ENCODE measurements at regions not wholly inside any gene's neighbourhood (a gene's known extent, or its start where the extent isn't known, plus 50 kb on each side); places are given as distances from the start of the nearest gene placed in this dataset.

DNA sequence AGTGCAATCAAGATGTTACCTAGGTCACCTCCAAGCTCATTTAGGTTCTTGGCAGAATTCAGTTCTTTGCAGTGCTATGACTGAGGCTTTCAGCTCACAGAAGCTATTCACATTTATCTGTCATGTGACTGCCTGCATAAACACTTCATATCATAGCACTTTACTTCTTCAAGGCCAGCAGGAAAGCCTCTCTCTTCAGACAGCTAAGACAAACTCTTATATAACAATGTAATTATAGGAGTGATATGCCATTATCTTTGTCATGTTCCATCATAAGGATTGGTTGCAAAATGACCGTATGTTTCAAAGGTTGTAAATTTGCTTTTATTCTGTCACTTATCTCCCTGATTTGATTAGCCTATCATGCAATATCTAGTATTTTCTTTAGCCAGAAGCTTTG is 78.8 kb upstream of the TMEM196 start:
- DNase-seq (ENCODE audit: low spot score): no peak

DNA sequence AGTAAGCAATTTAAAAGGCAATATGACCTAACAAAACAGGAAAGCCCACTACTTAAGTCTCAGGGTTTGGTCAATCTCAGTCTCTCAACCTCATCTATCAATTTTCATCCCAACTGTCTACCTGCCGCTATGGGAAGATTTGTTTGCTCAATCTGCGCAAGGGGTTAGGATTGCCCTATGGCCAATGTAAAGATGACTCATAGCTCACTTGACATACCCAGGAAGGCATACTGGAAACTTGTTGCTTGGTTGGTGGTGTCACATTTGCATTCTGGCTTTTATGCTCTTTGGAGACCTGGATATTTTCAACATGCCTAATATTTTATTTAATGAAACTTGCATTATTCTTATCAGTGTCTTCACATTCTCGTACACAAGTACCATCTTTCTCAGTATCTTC is 78.1 kb upstream of the TMEM196 start:
- DNase-seq (ENCODE audit: low spot score): no peak

DNA sequence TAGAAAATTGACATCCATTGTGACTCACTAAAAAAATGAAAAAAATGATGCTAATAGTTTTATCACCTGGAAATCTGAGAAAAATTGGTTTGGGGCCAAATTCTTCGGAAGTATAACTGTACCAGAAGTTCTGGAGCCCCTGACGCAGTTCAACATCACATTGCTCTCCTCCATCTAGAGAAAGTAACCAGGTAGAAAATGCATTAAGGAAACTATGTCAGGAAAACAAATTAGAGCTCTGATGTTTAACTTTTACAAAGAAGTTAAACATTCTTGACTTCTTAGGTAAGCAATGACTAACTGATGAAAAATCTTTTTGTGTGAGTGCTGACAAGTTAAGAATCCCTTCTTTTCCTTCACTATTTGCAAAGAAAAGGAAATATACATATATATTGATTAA is 61.1 kb upstream of the TMEM196 start:
- no peak for DNase-seq (ENCODE audit: low spot score)

DNA sequence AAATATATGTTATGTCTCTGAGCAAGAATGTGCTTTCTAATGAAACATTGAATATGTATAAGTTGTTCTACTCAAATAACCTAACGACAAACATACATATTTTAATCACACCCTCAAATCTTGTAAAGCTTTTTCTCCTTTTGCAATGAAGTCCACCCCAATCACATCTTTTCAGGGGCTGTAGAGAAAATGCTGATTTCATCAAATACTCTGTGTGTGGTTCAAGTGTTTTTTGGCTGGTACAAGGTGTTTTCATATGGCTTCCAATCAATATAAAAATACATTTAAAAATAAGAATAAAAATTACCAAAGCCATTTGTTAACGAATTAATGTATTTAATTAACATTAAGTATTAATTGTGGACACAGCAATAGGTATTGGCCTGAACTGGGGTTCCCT is 57.2 kb upstream of the TMEM196 start:
- DNase-seq (ENCODE audit: low spot score): no peak
